HepG2 (cell line): ENCODE measurements at regions not wholly inside any gene's neighbourhood (a gene's known extent, or its start where the extent isn't known, plus 50 kb on each side); places are given as distances from the start of the nearest gene placed in this dataset.

ENCODE experiments used
- CEBPZ ChIP-seq: IDR thresholded peaks from 2 replicates; pipeline ENCODE4 v1.6.1; 2012; ENCODE audit warnings: low read length, improper control_type of control experiment
- HNRNPH1 ChIP-seq: fragments of 200-400 bp; formaldehyde crosslinking; optimal IDR thresholded peaks from 2 replicates; pipeline ENCODE3; 2017; ENCODE audit warnings: mild to moderate bottlenecking, low read depth, low read length
- HNRNPUL1 ChIP-seq: fragments of 200-400 bp; formaldehyde crosslinking; IDR thresholded peaks from 2 replicates; pipeline ENCODE4 v1.6.1; 2017; ENCODE audit warnings: low read depth, mild to moderate bottlenecking, low read length, moderate library complexity
- TEAD3 ChIP-seq: optimal IDR thresholded peaks from 2 replicates; pipeline ENCODE3; 2016; ENCODE audit warnings: borderline replicate concordance
- TF ChIP-seq, protein P1 (sequence below): sonication (generic); formaldehyde crosslinking; IDR thresholded peaks from 2 replicates; pipeline ENCODE4 v1.5.0; 2020; ENCODE audit warnings: mild to moderate bottlenecking, low read depth, missing genetic modification reagents, borderline replicate concordance

DNA sequence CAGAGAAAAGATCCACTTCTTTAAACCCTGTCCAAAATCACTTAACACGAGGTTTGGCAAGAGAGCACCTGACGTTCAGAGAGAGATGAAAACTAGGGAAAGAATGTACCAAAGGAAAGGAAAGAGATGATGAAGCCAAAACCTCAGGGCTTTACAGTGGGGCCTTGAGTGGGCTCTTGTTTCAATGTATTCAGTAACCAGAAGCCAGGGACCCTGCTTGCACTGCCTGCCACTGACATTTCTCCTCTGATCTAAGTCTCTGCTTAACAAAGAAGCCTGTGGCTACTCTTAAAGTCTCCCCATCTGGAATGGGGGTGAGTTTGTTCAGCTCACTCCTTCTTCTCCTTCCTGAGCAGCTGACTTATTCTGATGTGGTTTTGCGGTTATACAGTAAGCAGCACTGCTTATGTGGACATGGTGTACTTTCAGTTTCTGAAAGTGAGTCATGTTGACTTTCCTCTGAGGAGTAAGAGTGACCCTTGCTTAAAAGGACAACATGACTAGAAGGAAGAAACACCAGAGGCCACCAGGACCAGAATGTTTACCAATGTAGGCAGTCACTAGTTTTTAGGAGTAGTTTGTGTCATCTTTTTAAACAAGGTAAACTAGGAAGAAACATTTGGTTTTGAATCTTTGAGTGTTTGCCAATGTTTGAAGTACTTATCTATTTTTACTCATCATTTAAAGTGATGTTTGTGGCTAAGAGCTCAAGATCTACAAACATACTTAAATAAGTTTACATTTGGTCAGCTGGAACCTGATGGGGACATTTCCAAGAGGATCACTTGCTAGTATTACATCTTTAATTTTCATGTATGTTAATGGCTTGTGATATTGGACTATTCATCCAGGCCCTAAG is 87.4 kb downstream of the FASLG start:
- TF ChIP-seq CEBPZ (no peak), HNRNPUL1 (no peak), TEAD3 (CRISPR knock-in tag) (no peak), HNRNPH1 (no peak)
- TF ChIP-seq, protein P1, sequence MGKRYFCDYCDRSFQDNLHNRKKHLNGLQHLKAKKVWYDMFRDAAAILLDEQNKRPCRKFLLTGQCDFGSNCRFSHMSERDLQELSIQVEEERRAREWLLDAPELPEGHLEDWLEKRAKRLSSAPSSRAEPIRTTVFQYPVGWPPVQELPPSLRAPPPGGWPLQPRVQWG (CRISPR knock-in tag): no peak
